ENCODE measurements at regions not wholly inside any gene's neighbourhood (a gene's known extent, or its start where the extent isn't known, plus 50 kb on each side); places are given as distances from the start of the nearest gene placed in this dataset.

GRCh38 chr13:47481536-47481935 is 519.5 kb downstream of the SUCLA2 start:
- H3K27ac ChIP-seq (ENCODE audit: low read depth in 2 of 2, low read length in 1 of 2), result no peak overlapping the region
- H3K36me3 ChIP-seq (ENCODE audit: control insufficient read depth in 2 of 2, insufficient read depth in 2 of 2, low read length in 1 of 2), result no peaks in the 10 kb centered on the region
- H3K4me3 ChIP-seq (ENCODE audit: low read depth in 1 of 2, low read length in 2 of 2), result no peak overlapping the region

GRCh38 chr13:47480951-47481350 is 520.1 kb downstream of the SUCLA2 start:
- no peaks in the 10 kb centered on the region for H3K36me3 ChIP-seq (ENCODE audit: control insufficient read depth in 2 of 2, insufficient read depth in 2 of 2, low read length in 1 of 2)
- 54 to 65% methylated on average over 3 of the region's 3 CpGs for WGBS, 2 donors
- no peak overlapping the region for H3K27ac ChIP-seq (ENCODE audit: low read depth in 2 of 2, low read length in 1 of 2)
- no peaks in the 10 kb centered on the region for H3K27me3 ChIP-seq (ENCODE audit: control insufficient read depth in 1 of 2, insufficient read depth in 2 of 2, low read length in 2 of 2)
- no peaks in the 10 kb centered on the region for H3K4me1 ChIP-seq (ENCODE audit: control insufficient read depth in 2 of 2, insufficient read depth in 2 of 2, low read length in 1 of 2)
- no peak overlapping the region for H3K4me3 ChIP-seq (ENCODE audit: low read depth in 1 of 2, low read length in 2 of 2)
- H3K9me3 ChIP-seq (ENCODE audit: control insufficient read depth in 2 of 2, insufficient read depth in 1 of 2, low read depth in 1 of 2, low read length in 1 of 2), result no peaks in the 10 kb centered on the region

More at GRCh38 chr13:47481536-47481935, 519.5 kb downstream of the SUCLA2 start:
- Histone ChIP-seq H3K4me1 (ENCODE audit: control insufficient read depth in 2 of 2, insufficient read depth in 2 of 2, low read length in 1 of 2) (no peaks in the 10 kb centered on the region), H3K9me3 (ENCODE audit: control insufficient read depth in 2 of 2, insufficient read depth in 1 of 2, low read depth in 1 of 2, low read length in 1 of 2) (no peaks in the 10 kb centered on the region), H3K27me3 (ENCODE audit: control insufficient read depth in 1 of 2, insufficient read depth in 2 of 2, low read length in 2 of 2) (no peaks in the 10 kb centered on the region)

- H3K4me3 ChIP-seq (ENCODE audit: low read depth in 1 of 2, low read length in 2 of 2), result no peak overlapping the region
- no peak overlapping the region for H3K27ac ChIP-seq (ENCODE audit: low read depth in 2 of 2, low read length in 1 of 2)
- no peaks in the 10 kb centered on the region for H3K36me3 ChIP-seq (ENCODE audit: control insufficient read depth in 2 of 2, insufficient read depth in 2 of 2, low read length in 1 of 2)
- no peaks in the 10 kb centered on the region for H3K9me3 ChIP-seq (ENCODE audit: control insufficient read depth in 2 of 2, insufficient read depth in 1 of 2, low read depth in 1 of 2, low read length in 1 of 2)
- H3K27me3 ChIP-seq (ENCODE audit: control insufficient read depth in 1 of 2, insufficient read depth in 2 of 2, low read length in 2 of 2), result no peaks in the 10 kb centered on the region
- 68 to 70% methylated on average over 4 of the region's 4 CpGs for WGBS, 2 donors
- no peaks in the 10 kb centered on the region for H3K4me1 ChIP-seq (ENCODE audit: control insufficient read depth in 2 of 2, insufficient read depth in 2 of 2, low read length in 1 of 2)
Measured at GRCh38 chr13:47480121-47480520, 521.0 kb downstream of the SUCLA2 start.

DNA sequence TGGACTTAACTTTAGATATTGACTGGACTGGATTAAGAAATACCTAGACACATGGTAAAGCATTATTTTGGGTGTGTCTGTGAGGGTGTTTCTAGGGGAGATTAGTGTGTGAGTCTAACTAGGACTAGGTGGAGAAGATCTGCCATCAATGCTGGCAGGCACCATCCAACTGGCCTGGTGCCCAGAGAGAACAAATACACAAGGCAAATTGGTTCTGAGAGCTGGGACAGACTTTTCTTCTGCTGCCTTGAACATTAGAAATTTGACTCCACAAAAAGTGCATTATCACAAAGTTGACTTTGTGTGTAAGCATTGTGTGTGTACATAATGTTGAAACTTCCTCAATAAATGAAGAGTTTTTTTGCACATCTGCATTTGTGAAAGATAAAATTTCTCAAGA is 522.1 kb downstream of the SUCLA2 start:
- H3K36me3 ChIP-seq (ENCODE audit: control insufficient read depth in 2 of 2, insufficient read depth in 2 of 2, low read length in 1 of 2), result no peaks in the 10 kb centered on the region

GRCh38 chr13:47475441-47475948 is 525.6 kb downstream of the SUCLA2 start:
- Histone ChIP-seq H3K27me3 (ENCODE audit: control insufficient read depth in 1 of 2, insufficient read depth in 2 of 2, low read length in 2 of 2) (no peaks in the 10 kb centered on the region), H3K36me3 (ENCODE audit: control insufficient read depth in 2 of 2, insufficient read depth in 2 of 2, low read length in 1 of 2) (no peaks in the 10 kb centered on the region), H3K4me3 (ENCODE audit: low read depth in 1 of 2, low read length in 2 of 2) (no peak overlapping the region), H3K4me1 (ENCODE audit: control insufficient read depth in 2 of 2, insufficient read depth in 2 of 2, low read length in 1 of 2) (no peaks in the 10 kb centered on the region), H3K9me3 (ENCODE audit: control insufficient read depth in 2 of 2, insufficient read depth in 1 of 2, low read depth in 1 of 2, low read length in 1 of 2) (no peaks in the 10 kb centered on the region), H3K27ac (ENCODE audit: low read depth in 2 of 2, low read length in 1 of 2) (no peak overlapping the region)
- WGBS, 2 donors, result 80 to 83% methylated on average over 11 of the region's 11 CpGs

More for the DNA sequence above, 522.1 kb downstream of the SUCLA2 start:
- H3K4me1 ChIP-seq (ENCODE audit: control insufficient read depth in 2 of 2, insufficient read depth in 2 of 2, low read length in 1 of 2), result no peaks in the 10 kb centered on the region
- H3K27ac ChIP-seq (ENCODE audit: low read depth in 2 of 2, low read length in 1 of 2), result no peak overlapping the region
- no peaks in the 10 kb centered on the region for H3K9me3 ChIP-seq (ENCODE audit: control insufficient read depth in 2 of 2, insufficient read depth in 1 of 2, low read depth in 1 of 2, low read length in 1 of 2)
- H3K27me3 ChIP-seq (ENCODE audit: control insufficient read depth in 1 of 2, insufficient read depth in 2 of 2, low read length in 2 of 2), result no peaks in the 10 kb centered on the region
- H3K4me3 ChIP-seq (ENCODE audit: low read depth in 1 of 2, low read length in 2 of 2), result no peak overlapping the region

DNA sequence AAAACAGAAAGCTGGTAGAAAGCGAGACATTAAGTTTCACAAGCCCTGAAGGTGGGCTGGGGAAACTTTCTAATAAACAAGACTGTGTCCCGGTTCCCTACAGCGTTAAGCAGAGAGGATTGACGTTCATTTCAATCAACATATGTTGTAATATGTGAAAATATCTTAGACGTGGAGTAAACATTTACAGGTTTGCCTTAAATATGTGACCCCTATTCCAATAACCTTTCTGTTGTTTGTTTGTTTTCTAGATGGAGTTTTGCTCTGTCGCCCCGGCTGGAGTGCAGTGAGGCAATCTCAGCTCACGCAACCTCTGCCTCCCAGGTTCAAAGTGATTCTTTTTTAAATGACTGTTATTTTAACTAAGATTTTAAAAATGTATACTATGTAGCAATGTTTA is 526.2 kb downstream of the SUCLA2 start:
- Histone ChIP-seq H3K27me3 (ENCODE audit: control insufficient read depth in 1 of 2, insufficient read depth in 2 of 2, low read length in 2 of 2) (no peaks in the 10 kb centered on the region), H3K36me3 (ENCODE audit: control insufficient read depth in 2 of 2, insufficient read depth in 2 of 2, low read length in 1 of 2) (no peaks in the 10 kb centered on the region), H3K4me3 (ENCODE audit: low read depth in 1 of 2, low read length in 2 of 2) (no peak overlapping the region), H3K4me1 (ENCODE audit: control insufficient read depth in 2 of 2, insufficient read depth in 2 of 2, low read length in 1 of 2) (no peaks in the 10 kb centered on the region), H3K27ac (ENCODE audit: low read depth in 2 of 2, low read length in 1 of 2) (no peak overlapping the region), H3K9me3 (ENCODE audit: control insufficient read depth in 2 of 2, insufficient read depth in 1 of 2, low read depth in 1 of 2, low read length in 1 of 2) (no peaks in the 10 kb centered on the region)
- 64 to 73% methylated on average over 8 of the region's 8 CpGs for WGBS, 2 donors

DNA sequence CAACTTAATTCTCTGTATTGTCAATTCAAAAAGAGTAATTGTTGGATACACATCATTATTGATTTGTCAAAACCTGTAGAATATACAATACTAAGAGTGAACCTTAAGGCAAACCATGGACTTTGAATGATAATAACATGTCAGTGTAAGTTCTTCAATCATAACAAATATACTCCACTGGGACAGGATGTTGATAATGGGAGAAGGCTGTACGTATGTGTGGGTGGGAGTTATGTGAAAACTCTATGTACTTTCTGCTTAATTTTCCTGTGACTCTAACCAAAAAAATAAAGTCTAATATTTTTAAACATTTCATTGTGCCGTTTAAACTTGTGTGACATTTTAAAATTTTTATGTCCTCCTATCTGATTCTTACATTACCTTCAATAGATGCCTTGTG is 526.7 kb downstream of the SUCLA2 start:
- H3K27me3 ChIP-seq (ENCODE audit: control insufficient read depth in 1 of 2, insufficient read depth in 2 of 2, low read length in 2 of 2), result no peaks in the 10 kb centered on the region
- H3K9me3 ChIP-seq (ENCODE audit: control insufficient read depth in 2 of 2, insufficient read depth in 1 of 2, low read depth in 1 of 2, low read length in 1 of 2), result no peaks in the 10 kb centered on the region
- H3K36me3 ChIP-seq (ENCODE audit: control insufficient read depth in 2 of 2, insufficient read depth in 2 of 2, low read length in 1 of 2), result no peaks in the 10 kb centered on the region
- H3K27ac ChIP-seq (ENCODE audit: low read depth in 2 of 2, low read length in 1 of 2), result no peak overlapping the region
- no peak overlapping the region for H3K4me3 ChIP-seq (ENCODE audit: low read depth in 1 of 2, low read length in 2 of 2)
- WGBS, 2 donors, result 54 to 68% methylated on average over 2 of the region's 2 CpGs
- no peaks in the 10 kb centered on the region for H3K4me1 ChIP-seq (ENCODE audit: control insufficient read depth in 2 of 2, insufficient read depth in 2 of 2, low read length in 1 of 2)

GRCh38 chr13:47472516-47472915 is 528.6 kb downstream of the SUCLA2 start:
- no peaks in the 10 kb centered on the region for H3K27me3 ChIP-seq (ENCODE audit: control insufficient read depth in 1 of 2, insufficient read depth in 2 of 2, low read length in 2 of 2)
- H3K4me3 ChIP-seq (ENCODE audit: low read depth in 1 of 2, low read length in 2 of 2), result no peak overlapping the region
- H3K36me3 ChIP-seq (ENCODE audit: control insufficient read depth in 2 of 2, insufficient read depth in 2 of 2, low read length in 1 of 2), result no peaks in the 10 kb centered on the region
- no peaks in the 10 kb centered on the region for H3K4me1 ChIP-seq (ENCODE audit: control insufficient read depth in 2 of 2, insufficient read depth in 2 of 2, low read length in 1 of 2)
- no peak overlapping the region for H3K27ac ChIP-seq (ENCODE audit: low read depth in 2 of 2, low read length in 1 of 2)
- H3K9me3 ChIP-seq (ENCODE audit: control insufficient read depth in 2 of 2, insufficient read depth in 1 of 2, low read depth in 1 of 2, low read length in 1 of 2), result no peaks in the 10 kb centered on the region
- 39 to 43% methylated on average over 2 of the region's 2 CpGs for WGBS, 2 donors

DNA sequence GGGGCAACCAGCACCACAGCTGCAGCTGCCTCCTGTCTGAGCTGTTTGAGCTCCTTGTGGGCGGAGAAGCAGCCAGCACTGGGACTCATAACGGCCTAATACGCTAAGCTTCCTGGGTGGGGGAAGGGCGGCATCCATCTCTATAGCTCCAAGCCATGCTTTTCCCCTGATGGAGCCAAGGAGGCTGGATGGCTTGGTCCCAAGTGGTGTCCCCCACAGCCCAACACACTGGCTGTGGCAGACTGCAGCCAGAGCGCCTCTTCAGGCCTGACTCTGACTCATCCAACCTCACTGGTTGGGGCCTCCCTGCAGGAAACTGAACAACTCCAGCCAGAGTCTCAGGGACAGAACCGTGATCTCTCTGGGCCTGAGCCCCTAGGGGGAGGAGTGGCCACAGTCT is 537.3 kb downstream of the SUCLA2 start:
- Histone ChIP-seq H3K27ac (ENCODE audit: low read depth in 2 of 2, low read length in 1 of 2) (no peak overlapping the region), H3K36me3 (ENCODE audit: control insufficient read depth in 2 of 2, insufficient read depth in 2 of 2, low read length in 1 of 2) (no peaks in the 10 kb centered on the region), H3K9me3 (ENCODE audit: control insufficient read depth in 2 of 2, insufficient read depth in 1 of 2, low read depth in 1 of 2, low read length in 1 of 2) (no peaks in the 10 kb centered on the region), H3K4me1 (ENCODE audit: control insufficient read depth in 2 of 2, insufficient read depth in 2 of 2, low read length in 1 of 2) (no peaks in the 10 kb centered on the region), H3K4me3 (ENCODE audit: low read depth in 1 of 2, low read length in 2 of 2) (no peak overlapping the region), H3K27me3 (ENCODE audit: control insufficient read depth in 1 of 2, insufficient read depth in 2 of 2, low read length in 2 of 2) (no peaks in the 10 kb centered on the region)
- 76 to 80% methylated on average over 6 of the region's 6 CpGs for WGBS, 2 donors

GRCh38 chr13:47463002-47463401 is 538.1 kb downstream of the SUCLA2 start:
- WGBS, 2 donors, result 81 to 85% methylated on average over 2 of the region's 2 CpGs
- no peaks in the 10 kb centered on the region for H3K27me3 ChIP-seq (ENCODE audit: control insufficient read depth in 1 of 2, insufficient read depth in 2 of 2, low read length in 2 of 2)
- H3K36me3 ChIP-seq (ENCODE audit: control insufficient read depth in 2 of 2, insufficient read depth in 2 of 2, low read length in 1 of 2), result no peaks in the 10 kb centered on the region
- H3K27ac ChIP-seq (ENCODE audit: low read depth in 2 of 2, low read length in 1 of 2), result no peak overlapping the region
- no peaks in the 10 kb centered on the region for H3K4me1 ChIP-seq (ENCODE audit: control insufficient read depth in 2 of 2, insufficient read depth in 2 of 2, low read length in 1 of 2)
- H3K9me3 ChIP-seq (ENCODE audit: control insufficient read depth in 2 of 2, insufficient read depth in 1 of 2, low read depth in 1 of 2, low read length in 1 of 2), result no peaks in the 10 kb centered on the region
- no peak overlapping the region for H3K4me3 ChIP-seq (ENCODE audit: low read depth in 1 of 2, low read length in 2 of 2)
